ENCODE measurements at regions not wholly inside any gene's neighbourhood (a gene's known extent, or its start where the extent isn't known, plus 50 kb on each side); places are given as distances from the start of the nearest gene placed in this dataset.

- H3K9me2 ChIP-seq (ENCODE audit: insufficient read depth), result no peaks in the 10 kb centered on the region
- no peak for TF ChIP-seq SIN3A (IDR thresholded peaks at IDR 0.05; ENCODE audit: low read depth)
- TF ChIP-seq RAD21 (IDR thresholded peaks at IDR 0.05; ENCODE audit: low read depth), result no peak
- no peak for TF ChIP-seq POLR2AphosphoS5 (IDR thresholded peaks at IDR 0.05; ENCODE audit: low read depth, low read length)
- no peak for TF ChIP-seq CTCF (IDR thresholded peaks at IDR 0.05 in 2 of 3, conservative IDR thresholded peaks at IDR 0.05 in 1 of 3; ENCODE audit: borderline replicate concordance in 1 of 3, insufficient read depth in 1 of 3, low read depth in 2 of 3, low read length in 2 of 3)
- TF ChIP-seq TCF7L2 (IDR thresholded peaks at IDR 0.05; ENCODE audit: borderline replicate concordance, extremely low read depth, insufficient read depth, insufficient read length), result no peak
- no peak for TF ChIP-seq EZH2phosphoT487 (IDR thresholded peaks at IDR 0.05; ENCODE audit: borderline replicate concordance)
- TF ChIP-seq EGR1 (IDR thresholded peaks at IDR 0.05; ENCODE audit: low read depth), result no peak
- no peak for TF ChIP-seq ZFX (IDR thresholded peaks at IDR 0.05)
- no peak for TF ChIP-seq JUND (IDR thresholded peaks at IDR 0.05)
- no peak for TF ChIP-seq ZBTB33 (IDR thresholded peaks at IDR 0.05; ENCODE audit: extremely low read depth, insufficient replicate concordance, low read length)
- no peak for TF ChIP-seq ZNF274 (IDR thresholded peaks at IDR 0.05; ENCODE audit: low read depth, low read length)
- no peak for TF ChIP-seq CBX3 (IDR thresholded peaks at IDR 0.05; ENCODE audit: low read depth)
- no peak for TF ChIP-seq EZH2 (IDR thresholded peaks at IDR 0.05)
- no peak for TF ChIP-seq ELF1 (IDR thresholded peaks at IDR 0.05; ENCODE audit: borderline replicate concordance, low read depth)
- no peak for TF ChIP-seq SP1 (IDR thresholded peaks at IDR 0.05; ENCODE audit: low read depth)
- TF ChIP-seq, protein P1, sequence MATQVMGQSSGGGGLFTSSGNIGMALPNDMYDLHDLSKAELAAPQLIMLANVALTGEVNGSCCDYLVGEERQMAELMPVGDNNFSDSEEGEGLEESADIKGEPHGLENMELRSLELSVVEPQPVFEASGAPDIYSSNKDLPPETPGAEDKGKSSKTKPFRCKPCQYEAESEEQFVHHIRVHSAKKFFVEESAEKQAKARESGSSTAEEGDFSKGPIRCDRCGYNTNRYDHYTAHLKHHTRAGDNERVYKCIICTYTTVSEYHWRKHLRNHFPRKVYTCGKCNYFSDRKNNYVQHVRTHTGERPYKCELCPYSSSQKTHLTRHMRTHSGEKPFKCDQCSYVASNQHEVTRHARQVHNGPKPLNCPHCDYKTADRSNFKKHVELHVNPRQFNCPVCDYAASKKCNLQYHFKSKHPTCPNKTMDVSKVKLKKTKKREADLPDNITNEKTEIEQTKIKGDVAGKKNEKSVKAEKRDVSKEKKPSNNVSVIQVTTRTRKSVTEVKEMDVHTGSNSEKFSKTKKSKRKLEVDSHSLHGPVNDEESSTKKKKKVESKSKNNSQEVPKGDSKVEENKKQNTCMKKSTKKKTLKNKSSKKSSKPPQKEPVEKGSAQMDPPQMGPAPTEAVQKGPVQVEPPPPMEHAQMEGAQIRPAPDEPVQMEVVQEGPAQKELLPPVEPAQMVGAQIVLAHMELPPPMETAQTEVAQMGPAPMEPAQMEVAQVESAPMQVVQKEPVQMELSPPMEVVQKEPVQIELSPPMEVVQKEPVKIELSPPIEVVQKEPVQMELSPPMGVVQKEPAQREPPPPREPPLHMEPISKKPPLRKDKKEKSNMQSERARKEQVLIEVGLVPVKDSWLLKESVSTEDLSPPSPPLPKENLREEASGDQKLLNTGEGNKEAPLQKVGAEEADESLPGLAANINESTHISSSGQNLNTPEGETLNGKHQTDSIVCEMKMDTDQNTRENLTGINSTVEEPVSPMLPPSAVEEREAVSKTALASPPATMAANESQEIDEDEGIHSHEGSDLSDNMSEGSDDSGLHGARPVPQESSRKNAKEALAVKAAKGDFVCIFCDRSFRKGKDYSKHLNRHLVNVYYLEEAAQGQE (IDR thresholded peaks at IDR 0.05; ENCODE audit: low read depth), result no peak
- no peaks in the 10 kb centered on the region for H3K9me3 ChIP-seq (ENCODE audit: control insufficient read depth in 1 of 2, insufficient read depth in 1 of 2, low read depth in 1 of 2, low read length in 2 of 2)
- no peak overlapping the region for H3K4me2 ChIP-seq (ENCODE audit: low read length)
- intact Hi-C loops (cut with micrococcal nuclease), result no loop called here
- ChIA-PET CTCF (no interaction called here), POLR2A (no interaction called here), RAD21 (ENCODE audit: low non-redundant PET in 1 of 2, low total read pairs in 2 of 2, uncharacterized antibody in 2 of 2, unreplicated experiment in 2 of 2) (no interaction called here)
- no peak overlapping the region for H2AFZ ChIP-seq (ENCODE audit: low read depth, low read length, poor library complexity, severe bottlenecking)
- no peaks in the 10 kb centered on the region; the same call in 1 of the 2 replicates for H3K27me3 ChIP-seq (ENCODE audit: insufficient read depth, low read length)
- BruUV-seq (replicated peaks), result no TSS peak
- H4K20me1 ChIP-seq (ENCODE audit: insufficient read depth), result no peaks in the 10 kb centered on the region
- H3K79me2 ChIP-seq (ENCODE audit: insufficient read depth, low read length), result no peaks in the 10 kb centered on the region
- no peak overlapping the region for H3K4me3 ChIP-seq (replicated peaks in 1 of 2; ENCODE audit: low read depth in 1 of 2, low read length in 2 of 2)
- ATAC-seq, result no peak
- H3K36me3 ChIP-seq (ENCODE audit: control insufficient read depth in 1 of 2, insufficient read depth in 2 of 2, low read length in 2 of 2), result no peaks in the 10 kb centered on the region
- DNase-seq (ENCODE audit: low read depth, low spot score), result no peak
- no peak overlapping the region for H3K27ac ChIP-seq (ENCODE audit: low read depth, low read length)
- no peak overlapping the region for H3K9ac ChIP-seq (ENCODE audit: low read length)
- no peaks in the 10 kb centered on the region for H3K4me1 ChIP-seq (ENCODE audit: control insufficient read depth in 1 of 2, insufficient read depth in 2 of 2, low read length in 2 of 2)
Observed at GRCh38 chr2:15010346-15010745, 377.8 kb downstream of the LRATD1 start.
